ENCODE measurements at regions not wholly inside any gene's neighbourhood (a gene's known extent, or its start where the extent isn't known, plus 50 kb on each side); places are given as distances from the start of the nearest gene placed in this dataset.
A peak's percentile ranks its signal among the peaks of the same experiment; 100 is the strongest.

GRCh38 chr2:59665021-59665420 lies 888.4 kb downstream of the BCL11A start:
- DNase-seq: peak in 1 of 3 donors; percentile 28
- no peak for ATAC-seq
- TF ChIP-seq, protein P1, sequence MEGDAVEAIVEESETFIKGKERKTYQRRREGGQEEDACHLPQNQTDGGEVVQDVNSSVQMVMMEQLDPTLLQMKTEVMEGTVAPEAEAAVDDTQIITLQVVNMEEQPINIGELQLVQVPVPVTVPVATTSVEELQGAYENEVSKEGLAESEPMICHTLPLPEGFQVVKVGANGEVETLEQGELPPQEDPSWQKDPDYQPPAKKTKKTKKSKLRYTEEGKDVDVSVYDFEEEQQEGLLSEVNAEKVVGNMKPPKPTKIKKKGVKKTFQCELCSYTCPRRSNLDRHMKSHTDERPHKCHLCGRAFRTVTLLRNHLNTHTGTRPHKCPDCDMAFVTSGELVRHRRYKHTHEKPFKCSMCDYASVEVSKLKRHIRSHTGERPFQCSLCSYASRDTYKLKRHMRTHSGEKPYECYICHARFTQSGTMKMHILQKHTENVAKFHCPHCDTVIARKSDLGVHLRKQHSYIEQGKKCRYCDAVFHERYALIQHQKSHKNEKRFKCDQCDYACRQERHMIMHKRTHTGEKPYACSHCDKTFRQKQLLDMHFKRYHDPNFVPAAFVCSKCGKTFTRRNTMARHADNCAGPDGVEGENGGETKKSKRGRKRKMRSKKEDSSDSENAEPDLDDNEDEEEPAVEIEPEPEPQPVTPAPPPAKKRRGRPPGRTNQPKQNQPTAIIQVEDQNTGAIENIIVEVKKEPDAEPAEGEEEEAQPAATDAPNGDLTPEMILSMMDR (IDR thresholded peaks at IDR 0.05): no peak

DNA sequence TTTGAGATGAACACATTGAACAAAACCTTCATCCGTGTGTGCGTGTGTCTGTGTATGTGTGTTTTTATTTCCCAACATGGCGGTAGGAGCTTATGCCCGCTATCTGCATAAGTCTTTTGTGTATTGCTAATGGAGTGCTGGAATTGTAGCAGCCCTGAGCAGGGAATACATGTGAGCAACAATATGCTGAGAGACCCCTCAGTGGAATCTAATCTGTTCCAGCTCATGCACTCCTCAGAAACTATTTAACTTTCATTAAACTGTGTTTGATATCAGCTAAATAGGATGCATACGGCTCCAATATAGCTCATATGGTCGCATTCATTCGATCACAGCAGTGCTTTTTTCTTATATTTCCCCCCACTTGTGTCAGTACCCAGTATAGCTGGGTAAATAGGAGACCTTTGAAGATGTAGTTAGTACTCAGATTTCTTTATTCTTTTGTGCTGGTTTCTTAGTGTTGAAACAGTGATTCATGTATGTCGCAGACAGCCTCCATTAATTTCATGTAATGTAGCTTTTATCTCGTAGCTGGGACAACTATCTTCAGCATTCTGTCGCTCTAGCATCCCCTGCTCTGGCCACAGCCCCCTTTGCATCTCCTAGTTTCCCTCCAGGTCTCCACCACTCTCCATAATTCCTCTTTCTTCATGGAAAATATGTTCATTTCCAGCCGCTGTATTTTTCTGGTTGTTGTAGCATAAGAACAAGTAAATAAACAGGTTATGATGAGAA lies 891.2 kb downstream of the BCL11A start:
- TF ChIP-seq, protein P1 (IDR thresholded peaks at IDR 0.05): no peak
- intact Hi-C loops (cut with DNase I, micrococcal nuclease): no loop called here
- ATAC-seq: no peak
- no peaks in the 10 kb centered on the region for H3K4me1 ChIP-seq (ENCODE audit: low read depth)
- H3K4me3 ChIP-seq: no peak overlapping the region
- H3K36me3 ChIP-seq (ENCODE audit: low read depth): no peaks in the 10 kb centered on the region
- no peaks in the 10 kb centered on the region for H3K9me3 ChIP-seq
- no peak for DNase-seq

More at GRCh38 chr2:59665021-59665420, 888.4 kb downstream of the BCL11A start:
- intact Hi-C loops (cut with DNase I, micrococcal nuclease): no loop called here
- Histone ChIP-seq H3K4me1 (ENCODE audit: low read depth) (no peaks in the 10 kb centered on the region), H3K36me3 (ENCODE audit: low read depth) (no peaks in the 10 kb centered on the region), H3K4me3 (no peak overlapping the region), H3K9me3 (no peaks in the 10 kb centered on the region)

- Histone ChIP-seq H3K4me1 (ENCODE audit: low read depth) (no peaks in the 10 kb centered on the region), H3K4me3 (no peak overlapping the region), H3K9me3 (no peaks in the 10 kb centered on the region), H3K36me3 (ENCODE audit: low read depth) (no peaks in the 10 kb centered on the region)
- TF ChIP-seq, protein P1 (IDR thresholded peaks at IDR 0.05): no peak
- ATAC-seq: no peak
- DNase-seq: no peak
- intact Hi-C loops (cut with DNase I, micrococcal nuclease): no loop called here
Observed at GRCh38 chr2:59660262-59660661, 893.2 kb downstream of the BCL11A start.

DNA sequence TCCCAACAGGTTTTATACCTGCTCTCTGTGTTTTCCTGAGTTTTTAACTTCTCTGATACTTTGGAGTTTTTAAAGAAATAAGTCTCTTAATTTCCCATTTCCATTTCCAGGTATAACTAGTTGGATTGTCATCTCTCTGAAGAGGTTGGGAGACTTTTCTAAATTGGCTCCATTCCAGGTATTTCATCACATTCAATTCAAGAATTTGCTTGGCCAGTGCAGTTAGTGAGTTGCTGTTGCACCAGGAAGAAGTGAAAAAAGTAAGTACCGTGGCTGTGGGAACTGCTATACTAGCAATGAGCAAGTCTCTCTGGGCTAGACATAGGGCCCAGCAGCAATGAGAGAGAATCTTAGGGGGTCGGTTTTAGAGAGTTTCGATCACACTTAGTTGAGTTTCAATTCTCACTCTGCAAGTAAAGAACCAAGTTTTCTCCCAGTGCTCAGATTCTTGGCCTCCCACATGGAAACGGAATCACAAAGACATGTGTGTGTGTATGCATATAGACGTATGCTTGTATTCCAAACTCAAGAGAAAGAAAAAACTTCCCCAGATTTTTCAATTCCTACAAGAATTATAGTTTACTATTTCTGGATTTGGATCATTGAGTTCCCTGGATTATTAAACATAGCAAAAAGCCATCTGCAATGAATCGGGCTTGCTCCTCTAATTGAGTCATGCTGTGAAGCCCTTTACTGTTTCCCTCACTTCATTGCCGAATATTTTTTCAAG lies 894.4 kb downstream of the BCL11A start:
- no peaks in the 10 kb centered on the region for H3K9me3 ChIP-seq
- DNase-seq: no peak
- peak; percentile 16 for ATAC-seq
- intact Hi-C loops (cut with DNase I, micrococcal nuclease): no loop called here
- TF ChIP-seq, protein P1 (IDR thresholded peaks at IDR 0.05): no peak
- H3K36me3 ChIP-seq (ENCODE audit: low read depth): no peaks in the 10 kb centered on the region
- no peak overlapping the region for H3K4me3 ChIP-seq
- H3K4me1 ChIP-seq (ENCODE audit: low read depth): no peaks in the 10 kb centered on the region

DNA sequence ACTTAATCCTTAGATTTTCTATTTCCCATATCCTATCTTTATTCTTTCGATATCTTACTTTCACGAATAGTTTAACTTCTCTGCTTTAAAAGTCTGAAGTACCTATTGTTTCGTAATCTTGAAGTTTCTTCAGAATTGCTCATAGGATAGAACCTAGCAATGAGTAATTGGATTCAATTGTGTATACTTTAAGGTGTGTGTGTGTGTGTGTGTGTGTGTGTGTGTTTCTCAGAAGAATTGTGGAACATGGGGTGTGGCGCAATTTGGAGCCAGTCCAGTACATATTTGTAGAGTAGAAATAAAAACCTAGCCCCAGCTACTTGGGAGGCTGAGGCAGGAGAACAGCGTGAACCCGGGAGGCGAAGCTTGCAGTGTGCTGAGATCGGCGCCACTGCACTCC lies 897.6 kb downstream of the BCL11A start:
- peak; percentile 55 to 88 (median 66) for DNase-seq
- intact Hi-C loops (cut with DNase I, micrococcal nuclease): no loop called here
- peak; percentile 97 for ATAC-seq
- H3K9me3 ChIP-seq: no peaks in the 10 kb centered on the region
- H3K4me1 ChIP-seq (ENCODE audit: low read depth): no peaks in the 10 kb centered on the region
- H3K36me3 ChIP-seq (ENCODE audit: low read depth): no peaks in the 10 kb centered on the region
- H3K4me3 ChIP-seq: no peak overlapping the region
- TF ChIP-seq, protein P1 (IDR thresholded peaks at IDR 0.05): no peak
